Activated B cell treated with CpG ODN at 0.5 μM for 24 hours (primary cell): ENCODE measurements at regions not wholly inside any gene's neighbourhood (a gene's known extent, or its start where the extent isn't known, plus 50 kb on each side); places are given as distances from the start of the nearest gene placed in this dataset.

Experiments used
- ATAC-seq: fragments of 200-7000 bp; cut with Tn5 transposase; one replicate; pipeline ENCODE4 v1.10.0; 2021; ENCODE audit warnings: low read depth, mild to moderate bottlenecking, moderate library complexity
- CTCF ChIA-PET: fragments of 350-600 bp; sonication (Branson Sonifier 250); formaldehyde crosslinking; loops from one replicate; lab custom pipeline; 2021; ENCODE audit warnings: antibody characterized with exemption; lab: Charles Lee
- POLR2A ChIA-PET: fragments of 350-600 bp; sonication (Branson Sonifier 250); formaldehyde crosslinking; loops from one replicate; lab custom pipeline; 2021; ENCODE audit warnings: antibody characterized with exemption; lab: Charles Lee
- DNase-seq: peaks from one replicate; pipeline ENCODE4 v3.0.0; 2022
- H3K27ac Mint-ChIP-seq: one replicate; pipeline ENCODE4 v1.8.0; 2020; ENCODE audit warnings: mixed read lengths
- H3K27me3 Mint-ChIP-seq: one replicate; pipeline ENCODE4 v1.8.0; 2021; ENCODE audit warnings: mixed read lengths
- H3K36me3 Mint-ChIP-seq: one replicate; pipeline ENCODE4 v1.8.0; 2021; ENCODE audit warnings: low read depth, mixed read lengths
- H3K4me1 Mint-ChIP-seq: one replicate; pipeline ENCODE4 v1.8.0; 2021; ENCODE audit warnings: mixed read lengths
- H3K4me3 Mint-ChIP-seq: one replicate; pipeline ENCODE4 v1.8.0; 2020; ENCODE audit warnings: mild to moderate bottlenecking, mixed read lengths
- H3K9me3 Mint-ChIP-seq: one replicate; pipeline ENCODE4 v1.8.0; 2020; ENCODE audit warnings: mixed read lengths
- CTCF ChIP-seq: fragments of 200-600 bp; IDR thresholded peaks from one replicate; pipeline ENCODE4 v1.8.0; 2022; ENCODE audit warnings: antibody characterized with exemption, mild to moderate bottlenecking
- intact Hi-C: fragments of 100-400 bp; cut with micrococcal nuclease; formaldehyde crosslinking; loops from one replicate; pipeline ENCODE4 v1.15.1; 2024

GRCh38 chr2:196530910-196531309 is 108.6 kb upstream of the CCDC150 start:
- no peak for TF ChIP-seq CTCF
- H3K9me3 Mint-ChIP-seq = no peaks in the 10 kb centered on the region
- ATAC-seq = no peak
- H3K27me3 Mint-ChIP-seq = peaks cover 4% of the 10 kb centered on the region
- intact Hi-C loops = no loop called here
- ChIA-PET CTCF (no interaction called here), POLR2A (no interaction called here)
- no peak overlapping the region for H3K27ac Mint-ChIP-seq
- H3K4me1 Mint-ChIP-seq = no peaks in the 10 kb centered on the region
- no peak for DNase-seq
- H3K4me3 Mint-ChIP-seq = no peak overlapping the region
- H3K36me3 Mint-ChIP-seq = no peaks in the 10 kb centered on the region

- Mint-ChIP-seq H3K4me1 (no peaks in the 10 kb centered on the region), H3K27me3 (peaks cover 4% of the 10 kb centered on the region), H3K4me3 (no peak overlapping the region), H3K9me3 (no peaks in the 10 kb centered on the region), H3K36me3 (no peaks in the 10 kb centered on the region), H3K27ac (no peak overlapping the region)
- CTCF ChIA-PET = no interaction called here
- intact Hi-C loops = no loop called here
- TF ChIP-seq CTCF = no peak
- POLR2A ChIA-PET = no interaction called here
- ATAC-seq (no peak), DNase-seq (no peak)
Measured at GRCh38 chr2:196533772-196534397, 105.6 kb upstream of the CCDC150 start.

GRCh38 chr2:196534495-196534894 is 105.0 kb upstream of the CCDC150 start:
- ATAC-seq = no peak
- DNase-seq = no peak
- Mint-ChIP-seq H3K27me3 (peaks cover 4% of the 10 kb centered on the region), H3K4me1 (no peaks in the 10 kb centered on the region), H3K36me3 (no peaks in the 10 kb centered on the region), H3K27ac (no peak overlapping the region), H3K9me3 (no peaks in the 10 kb centered on the region), H3K4me3 (no peak overlapping the region)
- intact Hi-C loops = no loop called here
- ChIA-PET CTCF (no interaction called here), POLR2A (no interaction called here)
- TF ChIP-seq CTCF = no peak

- no peak for DNase-seq
- no peak overlapping the region for H3K4me3 Mint-ChIP-seq
- POLR2A ChIA-PET = no interaction called here
- no peaks in the 10 kb centered on the region for H3K4me1 Mint-ChIP-seq
- no peak for TF ChIP-seq CTCF
- CTCF ChIA-PET = no interaction called here
- intact Hi-C loops = no loop called here
- H3K36me3 Mint-ChIP-seq = no peaks in the 10 kb centered on the region
- H3K27ac Mint-ChIP-seq = no peak overlapping the region
- no peaks in the 10 kb centered on the region for H3K9me3 Mint-ChIP-seq
- H3K27me3 Mint-ChIP-seq = peaks cover 4% of the 10 kb centered on the region
- ATAC-seq = no peak
Measured at GRCh38 chr2:196535061-196535460, 104.5 kb upstream of the CCDC150 start.

DNA sequence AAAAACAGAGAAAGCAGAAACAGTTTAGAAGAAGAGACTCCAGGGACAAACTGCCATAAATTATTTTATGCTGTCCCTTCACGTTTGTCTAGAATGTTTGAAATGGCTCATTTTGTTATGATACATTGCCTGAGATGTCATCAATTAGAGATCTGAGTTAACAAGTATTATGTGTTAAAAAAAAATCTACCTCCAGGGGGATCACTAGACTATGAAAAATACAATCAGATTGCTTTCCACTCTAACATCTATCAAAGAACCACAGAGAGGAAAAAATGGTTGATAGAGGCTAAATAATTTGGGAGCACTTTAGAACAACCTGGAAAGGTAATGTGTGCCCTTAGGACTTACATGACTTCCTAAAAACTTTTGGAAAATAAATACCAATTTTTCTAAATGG is 103.8 kb upstream of the CCDC150 start:
- no peak overlapping the region for H3K4me3 Mint-ChIP-seq
- ChIA-PET CTCF (no interaction called here), POLR2A (no interaction called here)
- H3K36me3 Mint-ChIP-seq = no peaks in the 10 kb centered on the region
- DNase-seq (no peak), ATAC-seq (no peak)
- no peaks in the 10 kb centered on the region for H3K4me1 Mint-ChIP-seq
- no peak overlapping the region for H3K27ac Mint-ChIP-seq
- TF ChIP-seq CTCF = no peak
- no peaks in the 10 kb centered on the region for H3K9me3 Mint-ChIP-seq
- peaks cover 5% of the 10 kb centered on the region for H3K27me3 Mint-ChIP-seq
- intact Hi-C loops = no loop called here
